ENCODE measurements at regions not wholly inside any gene's neighbourhood (a gene's known extent, or its start where the extent isn't known, plus 50 kb on each side); places are given as distances from the start of the nearest gene placed in this dataset.

DNA sequence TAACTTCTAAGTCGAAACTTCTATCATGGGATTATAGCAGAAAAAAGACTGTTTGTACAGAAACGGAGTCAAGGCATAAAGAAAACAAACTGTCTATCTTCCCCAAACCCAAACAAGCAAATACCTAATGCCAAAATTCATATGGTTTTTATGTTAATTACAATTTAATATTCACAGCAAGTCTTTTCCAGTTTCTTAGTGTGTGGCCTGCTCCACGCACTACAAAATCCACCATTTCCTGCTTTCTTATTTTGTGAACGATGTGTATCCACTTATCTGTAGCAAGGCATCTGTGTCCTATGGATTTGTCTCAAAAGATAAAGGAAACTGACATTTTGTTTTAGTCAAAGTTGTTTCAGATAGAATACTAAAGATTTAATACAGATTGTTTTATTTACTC is 588.0 kb upstream of the CCDC54 start:
- DNase-seq (ENCODE audit: low spot score in 2 of 2), result no peak
- 78 to 84% methylated on average over 4 of the region's 4 CpGs for WGBS, 2 donors
- TF ChIP-seq, protein P1, sequence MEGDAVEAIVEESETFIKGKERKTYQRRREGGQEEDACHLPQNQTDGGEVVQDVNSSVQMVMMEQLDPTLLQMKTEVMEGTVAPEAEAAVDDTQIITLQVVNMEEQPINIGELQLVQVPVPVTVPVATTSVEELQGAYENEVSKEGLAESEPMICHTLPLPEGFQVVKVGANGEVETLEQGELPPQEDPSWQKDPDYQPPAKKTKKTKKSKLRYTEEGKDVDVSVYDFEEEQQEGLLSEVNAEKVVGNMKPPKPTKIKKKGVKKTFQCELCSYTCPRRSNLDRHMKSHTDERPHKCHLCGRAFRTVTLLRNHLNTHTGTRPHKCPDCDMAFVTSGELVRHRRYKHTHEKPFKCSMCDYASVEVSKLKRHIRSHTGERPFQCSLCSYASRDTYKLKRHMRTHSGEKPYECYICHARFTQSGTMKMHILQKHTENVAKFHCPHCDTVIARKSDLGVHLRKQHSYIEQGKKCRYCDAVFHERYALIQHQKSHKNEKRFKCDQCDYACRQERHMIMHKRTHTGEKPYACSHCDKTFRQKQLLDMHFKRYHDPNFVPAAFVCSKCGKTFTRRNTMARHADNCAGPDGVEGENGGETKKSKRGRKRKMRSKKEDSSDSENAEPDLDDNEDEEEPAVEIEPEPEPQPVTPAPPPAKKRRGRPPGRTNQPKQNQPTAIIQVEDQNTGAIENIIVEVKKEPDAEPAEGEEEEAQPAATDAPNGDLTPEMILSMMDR (IDR thresholded peaks at IDR 0.05), result no peak
- no peak for TF ChIP-seq POLR2A (IDR thresholded peaks at IDR 0.05)
- intact Hi-C loops (cut with DNase I; ENCODE audit: low total_unique reads), result no loop called here
- H3K4me3 ChIP-seq (ENCODE audit: low read depth, poor library complexity, severe bottlenecking), result no peak overlapping the region

DNA sequence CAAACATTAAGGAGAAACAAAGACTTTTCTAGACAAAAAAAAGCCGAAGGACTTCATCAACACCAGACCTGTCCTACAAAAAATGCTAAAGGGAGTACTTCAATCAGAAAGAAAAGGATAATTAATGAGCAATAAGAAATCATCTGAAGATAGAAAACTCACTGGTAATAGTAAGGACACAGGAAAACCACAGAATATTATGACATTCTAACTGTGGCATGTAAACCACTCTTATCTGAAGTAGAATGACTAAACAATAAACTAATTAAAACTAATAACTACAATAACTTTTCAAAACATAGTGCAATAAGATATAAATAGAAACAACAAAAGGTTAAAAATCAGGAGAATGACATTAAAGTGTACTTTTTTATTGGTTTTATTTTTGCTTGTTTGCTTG is 584.5 kb upstream of the CCDC54 start:
- 83 to 96% methylated on average over 1 of the region's 1 CpG for WGBS, 2 donors

GRCh38 chr3:106794442-106794841 is 582.8 kb upstream of the CCDC54 start:
- no peak for DNase-seq (ENCODE audit: low spot score in 2 of 2)
- TF ChIP-seq, protein P1 (IDR thresholded peaks at IDR 0.05), result no peak
- no peak for TF ChIP-seq POLR2A (IDR thresholded peaks at IDR 0.05)
- 89 to 90% methylated on average over 3 of the region's 3 CpGs for WGBS, 2 donors
- no peak overlapping the region for H3K4me3 ChIP-seq (ENCODE audit: low read depth, poor library complexity, severe bottlenecking)
- intact Hi-C loops (cut with DNase I; ENCODE audit: low total_unique reads), result loop anchor here (5.0 kb wide), 1 partner anchor 83 kb away; no protein-coding TSS in a partner anchor

More for the DNA sequence above, 584.5 kb upstream of the CCDC54 start:
- TF ChIP-seq, protein P1 (IDR thresholded peaks at IDR 0.05), result no peak
- no peak for TF ChIP-seq POLR2A (IDR thresholded peaks at IDR 0.05)
- DNase-seq (ENCODE audit: low spot score in 2 of 2), result no peak
- no peak overlapping the region for H3K4me3 ChIP-seq (ENCODE audit: low read depth, poor library complexity, severe bottlenecking)
- intact Hi-C loops (cut with DNase I; ENCODE audit: low total_unique reads), result loop anchor here (5.0 kb wide), 1 partner anchor 85 kb away; no protein-coding TSS in a partner anchor

- no peak overlapping the region for H3K4me3 ChIP-seq (ENCODE audit: low read depth, poor library complexity, severe bottlenecking)
- no peak for TF ChIP-seq POLR2A (IDR thresholded peaks at IDR 0.05)
- TF ChIP-seq, protein P1 (IDR thresholded peaks at IDR 0.05), result no peak
- 90 to 97% methylated on average over 1 of the region's 1 CpG for WGBS, 2 donors
- intact Hi-C loops (cut with DNase I; ENCODE audit: low total_unique reads), result no loop called here
- DNase-seq (ENCODE audit: low spot score in 2 of 2), result no peak
Measured at GRCh38 chr3:106795553-106795952, 581.7 kb upstream of the CCDC54 start.

DNA sequence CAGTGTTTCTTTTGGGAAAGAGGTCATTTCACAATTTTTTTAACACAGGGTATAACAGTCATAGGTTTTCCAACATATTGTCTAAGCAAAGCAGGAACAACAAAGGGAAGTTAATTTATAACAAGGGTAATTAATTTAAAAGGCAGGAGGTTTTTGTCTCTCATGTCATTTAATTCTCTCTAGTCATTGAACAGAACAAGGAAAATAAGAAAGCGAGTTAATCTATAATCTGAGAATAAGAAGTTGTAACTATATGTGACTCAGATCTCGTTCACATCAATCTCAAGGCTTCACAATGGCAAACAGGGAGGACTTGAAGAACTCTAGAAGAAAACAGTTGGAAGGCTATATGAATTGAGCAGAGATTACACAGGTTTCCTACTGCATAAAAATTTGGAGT is 579.8 kb upstream of the CCDC54 start:
- WGBS, 2 donors, result 87 to 96% methylated on average over 2 of the region's 2 CpGs
- intact Hi-C loops (cut with DNase I; ENCODE audit: low total_unique reads), result no loop called here
- no peak overlapping the region for H3K4me3 ChIP-seq (ENCODE audit: low read depth, poor library complexity, severe bottlenecking)
- no peak for DNase-seq (ENCODE audit: low spot score in 2 of 2)
- TF ChIP-seq POLR2A (IDR thresholded peaks at IDR 0.05), result no peak
- TF ChIP-seq, protein P1 (IDR thresholded peaks at IDR 0.05), result no peak

DNA sequence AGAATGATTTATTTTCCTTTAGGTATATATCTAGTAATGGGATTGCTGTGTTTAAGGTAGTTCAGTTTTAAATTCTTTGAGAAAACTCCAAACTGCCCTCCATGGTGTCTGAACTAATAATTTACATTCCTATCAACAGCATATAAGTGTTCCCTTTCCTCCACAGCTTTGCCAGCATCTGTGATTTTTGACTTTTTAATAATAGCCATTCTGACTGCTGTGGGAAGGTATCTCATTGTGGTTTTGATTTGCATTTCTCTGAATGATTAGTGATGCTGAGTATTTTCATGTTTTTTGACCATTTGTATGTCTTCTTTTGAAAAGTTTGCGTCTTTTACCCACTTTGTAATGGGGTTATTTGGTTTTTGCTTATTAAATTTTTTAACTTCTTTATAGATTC is 571.6 kb upstream of the CCDC54 start:
- intact Hi-C loops (cut with DNase I; ENCODE audit: low total_unique reads), result no loop called here
- WGBS, 2 donors, result 89 to 94% methylated on average over 1 of the region's 1 CpG
- no peak for TF ChIP-seq POLR2A (IDR thresholded peaks at IDR 0.05)
- TF ChIP-seq, protein P1 (IDR thresholded peaks at IDR 0.05), result no peak
- H3K4me3 ChIP-seq (ENCODE audit: low read depth, poor library complexity, severe bottlenecking), result no peak overlapping the region
- no peak for DNase-seq (ENCODE audit: low spot score in 2 of 2)
